GM19035 (cell line): ENCODE measurements at regions not wholly inside any gene's neighbourhood (a gene's known extent, or its start where the extent isn't known, plus 50 kb on each side); places are given as distances from the start of the nearest gene placed in this dataset.
A peak's percentile ranks its signal among the peaks of the same experiment; 100 is the strongest.
"Not testable (repeated sequence)": the region's sequence is repeated elsewhere in the genome, so short reads cannot be mapped to it uniquely, and the experiment has no call there.

Source experiments
- ATAC-seq: cut with Tn5 transposase; IDR thresholded peaks from one replicate; pipeline ENCODE4 v1.9.1; 2021; ENCODE audit not compliant: unreplicated experiment

DNA sequence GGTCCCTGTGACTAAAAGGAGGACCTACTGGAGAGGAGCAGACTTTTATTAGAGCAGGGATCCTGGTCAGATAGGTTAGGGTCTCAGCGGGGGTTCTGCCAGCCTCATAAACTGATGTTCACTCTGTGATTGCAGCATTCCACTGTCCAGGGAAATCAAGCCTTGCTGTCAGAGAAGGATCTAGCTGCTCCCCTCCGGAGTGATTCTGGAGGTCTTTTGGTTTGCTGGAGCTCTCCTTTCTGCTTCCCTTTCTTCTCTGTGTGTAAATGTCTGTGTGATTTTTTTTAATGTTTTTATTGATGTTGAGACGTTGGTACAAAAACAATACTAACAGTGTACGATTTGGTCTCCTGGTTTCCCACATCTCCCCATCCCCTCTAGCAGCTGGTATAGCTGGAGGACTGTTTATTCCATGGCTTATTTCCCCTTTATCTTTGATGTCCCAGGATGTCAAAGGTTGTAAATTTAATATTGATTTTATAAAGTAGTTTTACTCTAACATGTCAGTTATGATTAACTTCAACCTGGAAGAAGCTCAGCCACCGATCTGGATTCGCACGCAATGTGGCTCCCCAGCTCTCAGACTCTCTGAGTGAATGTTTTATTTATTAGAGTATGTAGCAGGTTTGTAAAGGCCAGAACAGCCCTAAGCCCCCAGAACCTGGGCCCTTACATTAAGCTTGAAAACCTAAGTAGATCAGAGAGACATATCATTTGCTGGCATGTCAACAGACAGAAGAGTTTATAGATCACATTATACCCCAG is 202.3 kb upstream of the G2E3 start:
- no peak for ATAC-seq

- no peak for ATAC-seq
Measured at GRCh38 chr14:30357791-30358190, 201.2 kb upstream of the G2E3 start.

DNA sequence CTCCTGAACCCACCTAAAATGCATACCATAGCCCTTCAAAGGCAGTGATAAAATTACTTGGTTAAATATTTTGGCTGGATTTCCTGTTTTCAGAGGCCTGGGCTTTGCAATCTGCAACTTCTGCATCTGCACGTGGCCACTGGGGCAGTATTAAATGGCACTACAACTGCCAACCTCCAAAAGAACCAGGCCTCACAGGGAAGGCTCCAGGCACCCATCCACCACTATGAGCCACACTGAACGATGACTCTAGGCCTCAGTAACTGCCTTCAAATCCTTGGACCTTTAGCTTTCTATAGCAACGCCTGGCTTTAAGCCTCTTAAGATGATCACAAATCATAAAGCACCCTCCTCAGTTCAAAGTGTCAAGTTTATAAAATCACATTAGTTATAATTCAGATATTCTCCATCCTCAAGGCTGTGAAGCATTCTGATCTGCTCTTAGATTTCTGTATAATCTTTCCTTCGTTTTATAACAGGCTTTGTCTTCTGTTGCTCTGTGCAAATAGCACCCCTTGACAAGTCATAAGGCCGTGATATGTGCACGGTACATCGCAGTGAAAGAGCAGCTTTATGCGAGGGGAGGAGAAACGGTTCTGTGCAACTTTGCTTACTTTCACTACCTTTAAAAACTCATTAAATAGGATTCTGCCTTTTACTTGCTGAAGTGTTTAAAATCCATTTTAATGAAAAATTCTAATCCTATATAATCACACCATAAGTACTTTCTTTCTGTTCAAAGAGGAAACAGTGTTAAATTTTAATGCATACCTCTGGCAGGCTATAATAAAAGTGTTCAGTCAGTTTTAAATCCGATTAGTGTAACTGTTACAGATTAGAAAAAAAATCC is 196.4 kb upstream of the G2E3 start:
- ATAC-seq, result no peak

GRCh38 chr14:30363219-30363880 is 195.6 kb upstream of the G2E3 start:
- ATAC-seq, result not testable (repeated sequence)

- ATAC-seq, result no peak
Measured at GRCh38 chr14:30369502-30370180, 189.3 kb upstream of the G2E3 start.

GRCh38 chr14:30373053-30373452 is 185.9 kb upstream of the G2E3 start:
- ATAC-seq, result no peak

DNA sequence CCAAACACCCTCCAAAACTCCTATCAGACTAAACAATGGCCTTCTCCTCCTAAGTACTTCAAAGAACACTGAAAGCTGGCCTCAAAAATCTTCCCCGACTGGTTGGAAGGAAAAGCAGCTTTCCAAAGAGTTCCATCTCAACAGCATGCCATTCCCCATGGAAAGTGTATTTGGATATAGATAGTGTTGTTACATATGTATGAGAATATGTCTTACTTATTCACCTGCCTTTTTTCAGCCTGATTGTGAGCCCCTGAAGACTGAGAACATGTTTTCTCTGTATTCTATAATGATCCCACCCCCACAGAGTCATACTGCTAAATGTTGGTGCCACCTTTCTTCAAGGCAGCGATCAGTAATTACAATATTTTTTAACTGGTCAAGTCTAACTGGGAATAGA is 185.4 kb upstream of the G2E3 start:
- ATAC-seq, result no peak

GRCh38 chr14:30375296-30375892 is 183.6 kb upstream of the G2E3 start:
- peak; percentile 97 for ATAC-seq

GRCh38 chr14:30381861-30382480 is 177.0 kb upstream of the G2E3 start:
- ATAC-seq, result no peak

DNA sequence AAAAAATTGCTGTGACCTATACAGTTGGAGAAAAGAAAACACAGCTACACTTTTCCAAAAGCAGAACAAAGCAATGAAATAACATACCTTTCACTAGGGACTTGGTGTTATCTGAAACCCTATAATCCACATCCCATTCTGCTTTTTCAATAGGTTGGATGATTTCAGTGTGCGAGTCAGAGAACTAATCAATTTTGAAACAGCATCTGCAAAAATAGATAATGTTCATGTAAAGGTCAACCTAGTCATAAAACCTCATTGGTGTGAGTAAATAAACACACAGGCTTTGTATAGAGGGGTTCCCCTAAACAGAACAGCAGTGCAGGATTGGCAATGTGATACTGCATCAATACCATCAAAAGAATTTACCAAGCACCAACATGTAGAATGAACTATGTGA is 173.0 kb upstream of the G2E3 start:
- ATAC-seq, result no peak

DNA sequence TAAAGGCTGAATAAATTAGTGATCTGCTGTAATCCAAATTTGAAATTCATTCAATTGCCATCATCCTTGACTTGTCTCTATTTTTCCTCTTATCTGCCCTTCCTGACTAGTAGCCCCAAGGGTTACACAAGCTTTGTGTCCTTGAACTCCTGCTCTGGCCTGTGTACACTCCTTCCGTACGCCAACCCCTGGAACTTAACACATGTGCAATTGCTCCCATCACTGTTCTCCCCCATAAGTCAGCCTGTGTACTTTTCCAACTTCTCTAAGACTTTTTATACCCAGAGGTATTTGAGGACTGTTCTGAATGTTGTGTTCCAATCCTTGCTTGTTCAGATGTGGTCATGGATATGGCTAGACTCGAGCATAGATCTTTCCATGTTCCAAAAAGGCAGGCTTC is 171.1 kb upstream of the G2E3 start:
- ATAC-seq, result no peak

DNA sequence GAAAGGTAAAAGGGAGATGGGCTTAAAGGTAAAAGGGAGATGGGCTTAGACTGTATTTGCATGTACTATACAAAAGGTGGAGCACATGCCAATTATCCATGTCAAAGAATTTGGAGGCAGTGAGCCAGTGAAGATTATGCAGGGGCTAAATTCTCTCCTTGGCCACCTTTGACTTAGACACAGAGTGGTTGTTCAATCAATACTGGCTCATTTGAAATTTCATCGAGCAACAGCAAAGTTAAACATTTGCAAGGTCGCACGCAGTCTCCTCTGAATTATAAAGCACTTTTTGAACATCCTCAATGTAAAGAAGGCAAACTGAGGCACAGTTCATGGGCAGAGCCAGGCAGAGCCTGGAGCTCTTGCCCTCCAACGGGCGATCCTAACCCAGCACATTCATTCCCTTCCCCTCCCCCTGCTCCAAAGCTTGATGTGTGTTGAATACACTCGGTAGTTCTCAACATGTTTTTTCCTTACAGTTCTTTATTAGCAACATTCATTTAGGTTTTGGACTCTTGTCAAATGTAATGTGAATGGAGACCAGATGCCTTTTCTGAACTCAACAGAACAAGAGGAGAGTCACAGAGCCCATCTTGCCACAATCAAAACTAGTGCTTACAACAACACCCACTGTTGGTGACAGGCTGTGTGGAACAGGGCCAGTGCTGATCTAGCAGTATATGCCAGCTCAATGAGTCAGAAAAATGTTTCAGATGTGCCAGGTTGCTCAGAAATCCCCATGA is 169.7 kb upstream of the G2E3 start:
- no peak for ATAC-seq

GRCh38 chr14:30389877-30390385 is 169.0 kb upstream of the G2E3 start:
- no peak for ATAC-seq

GRCh38 chr14:30395065-30395464 is 163.9 kb upstream of the G2E3 start:
- ATAC-seq, result no peak

GRCh38 chr14:30402846-30403245 is 156.1 kb upstream of the G2E3 start:
- no peak for ATAC-seq

- no peak for ATAC-seq
Measured at GRCh38 chr14:30403791-30404190, 155.2 kb upstream of the G2E3 start.

DNA sequence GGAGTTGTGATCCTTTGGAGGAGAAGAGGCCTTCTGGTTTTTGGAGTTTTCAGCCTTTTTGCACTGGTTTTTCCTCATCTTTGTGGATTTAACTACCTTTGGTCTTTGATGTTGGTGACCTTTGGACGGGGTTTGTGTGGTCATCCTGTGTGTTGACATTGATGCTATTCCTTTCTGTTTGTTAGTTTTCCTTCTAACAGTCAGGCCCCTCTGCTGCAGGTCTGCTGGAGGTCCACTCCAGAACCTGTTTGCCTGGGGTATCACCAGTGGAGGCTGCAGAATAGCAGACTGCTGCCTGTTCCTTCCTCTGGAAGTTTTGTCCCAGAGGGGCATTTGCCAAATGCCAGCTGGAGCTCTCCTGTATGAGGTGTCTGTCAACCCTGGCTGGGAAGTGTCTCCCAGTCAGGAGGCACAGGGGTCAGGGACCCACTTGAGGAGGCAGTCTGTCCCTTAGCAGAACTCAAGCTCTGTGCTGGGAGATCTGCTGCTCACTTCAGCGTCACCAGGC is 149.4 kb upstream of the G2E3 start:
- not testable (repeated sequence) for ATAC-seq

DNA sequence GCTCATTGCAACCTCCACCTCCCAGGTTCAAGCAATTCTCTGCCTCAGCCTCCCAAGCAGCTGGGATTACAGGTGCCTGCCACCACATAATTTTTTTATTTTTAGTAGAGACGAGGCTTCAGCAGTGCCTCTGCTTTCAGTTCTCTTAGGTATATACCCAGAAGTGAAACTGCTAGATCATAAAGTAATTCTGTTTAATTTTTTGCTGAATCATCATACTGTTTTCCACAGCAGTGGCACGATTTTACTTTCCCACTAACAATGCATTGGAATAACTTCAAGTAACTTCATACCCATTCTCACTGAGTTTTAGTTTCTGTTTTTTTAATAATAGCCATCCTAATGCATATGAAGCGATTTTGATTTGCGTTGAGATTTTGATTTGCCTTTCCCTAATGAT is 148.0 kb upstream of the G2E3 start:
- ATAC-seq, result no peak

DNA sequence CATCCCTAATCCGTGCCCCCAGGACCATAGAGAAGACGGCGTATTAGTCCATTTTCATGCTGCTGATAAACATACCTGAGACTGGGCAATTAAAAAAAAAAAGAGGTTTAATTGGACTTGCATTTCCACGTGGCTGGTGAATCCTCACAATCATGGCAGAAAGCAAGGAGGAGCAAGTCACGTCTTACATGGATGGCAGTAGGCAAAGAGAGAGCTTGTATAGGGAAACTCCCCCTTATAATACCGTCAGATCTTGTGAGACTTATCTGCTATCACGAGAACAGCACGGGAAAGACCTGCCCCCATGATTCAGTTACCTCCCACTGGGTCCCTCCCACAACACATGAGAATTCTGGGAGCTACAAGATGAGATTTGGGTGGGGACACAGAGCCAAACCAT is 145.8 kb upstream of the G2E3 start:
- not testable (repeated sequence) for ATAC-seq
